NCI-H2107 (cell line): ENCODE measurements at regions not wholly inside any gene's neighbourhood (a gene's known extent, or its start where the extent isn't known, plus 50 kb on each side); places are given as distances from the start of the nearest gene placed in this dataset.

Experiments used
- DNase-seq: peaks from one replicate; lab custom pipeline; 2025; lab: John Stamatoyannopoulos, UW

DNA sequence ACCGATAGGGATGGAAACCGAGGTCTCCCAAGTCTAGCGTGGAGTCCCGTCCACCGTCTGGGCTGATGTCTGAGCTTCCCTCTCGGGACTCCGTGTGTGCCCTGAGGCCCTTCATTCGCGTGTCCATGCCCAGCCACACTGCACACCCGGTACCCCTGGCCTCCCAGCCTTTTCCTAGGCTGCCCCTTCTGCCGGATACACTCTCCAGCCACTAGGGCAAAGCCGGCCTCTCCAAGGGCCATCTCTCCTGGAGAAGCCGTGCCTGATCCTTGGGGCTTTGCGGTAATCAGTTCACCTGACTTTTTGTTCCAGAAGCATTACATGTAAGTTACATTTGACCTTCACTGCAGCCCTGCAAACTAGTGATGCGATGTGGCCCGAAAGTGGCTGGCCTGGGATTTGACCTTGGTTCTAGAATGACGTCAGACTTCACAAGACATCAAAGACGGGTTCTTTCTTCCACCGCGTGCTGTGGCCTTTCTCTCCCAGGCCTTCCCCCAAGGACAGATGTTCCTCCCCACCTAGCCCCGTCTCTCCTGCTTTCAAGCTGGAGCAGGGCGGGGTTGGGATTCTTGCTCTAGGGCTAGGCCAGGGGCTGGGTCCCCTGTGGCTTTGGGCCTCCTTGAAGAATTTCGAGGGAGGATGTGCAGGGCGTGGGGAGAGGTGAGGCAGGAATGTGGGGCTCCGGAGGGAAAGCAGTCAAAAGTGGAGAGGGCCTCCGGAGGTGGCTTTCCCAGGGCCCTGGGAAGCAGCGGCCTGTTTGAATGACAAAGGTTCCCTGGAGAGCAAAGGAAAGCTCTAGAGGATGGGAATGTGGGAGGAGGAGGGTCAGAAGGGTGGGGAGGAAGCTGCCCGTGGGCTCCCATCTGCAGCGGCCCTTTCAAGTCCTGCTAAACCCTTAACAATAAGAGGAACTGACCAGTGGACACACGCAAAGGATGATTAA, 49.7 kb upstream of the SLC2A1 start:
- no peak for DNase-seq
